ENCODE measurements at regions not wholly inside any gene's neighbourhood (a gene's known extent, or its start where the extent isn't known, plus 50 kb on each side); places are given as distances from the start of the nearest gene placed in this dataset.

GRCh38 chr2:222146488-222146887 lies 152.3 kb downstream of the PAX3 start:
- H3K4me3 ChIP-seq, result no peak overlapping the region
- intact Hi-C loops (cut with DNase I; ENCODE audit: low total_unique reads), result no loop called here
- no peaks in the 10 kb centered on the region for H3K27me3 ChIP-seq (replicated peaks in 1 of 7)
- TF ChIP-seq, protein P1, sequence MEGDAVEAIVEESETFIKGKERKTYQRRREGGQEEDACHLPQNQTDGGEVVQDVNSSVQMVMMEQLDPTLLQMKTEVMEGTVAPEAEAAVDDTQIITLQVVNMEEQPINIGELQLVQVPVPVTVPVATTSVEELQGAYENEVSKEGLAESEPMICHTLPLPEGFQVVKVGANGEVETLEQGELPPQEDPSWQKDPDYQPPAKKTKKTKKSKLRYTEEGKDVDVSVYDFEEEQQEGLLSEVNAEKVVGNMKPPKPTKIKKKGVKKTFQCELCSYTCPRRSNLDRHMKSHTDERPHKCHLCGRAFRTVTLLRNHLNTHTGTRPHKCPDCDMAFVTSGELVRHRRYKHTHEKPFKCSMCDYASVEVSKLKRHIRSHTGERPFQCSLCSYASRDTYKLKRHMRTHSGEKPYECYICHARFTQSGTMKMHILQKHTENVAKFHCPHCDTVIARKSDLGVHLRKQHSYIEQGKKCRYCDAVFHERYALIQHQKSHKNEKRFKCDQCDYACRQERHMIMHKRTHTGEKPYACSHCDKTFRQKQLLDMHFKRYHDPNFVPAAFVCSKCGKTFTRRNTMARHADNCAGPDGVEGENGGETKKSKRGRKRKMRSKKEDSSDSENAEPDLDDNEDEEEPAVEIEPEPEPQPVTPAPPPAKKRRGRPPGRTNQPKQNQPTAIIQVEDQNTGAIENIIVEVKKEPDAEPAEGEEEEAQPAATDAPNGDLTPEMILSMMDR (IDR thresholded peaks at IDR 0.05 in 8 of 11, conservative IDR thresholded peaks at IDR 0.05 in 3 of 11), result no peak
- TF ChIP-seq POLR2AphosphoS5 (IDR thresholded peaks at IDR 0.05), result no peak
- TF ChIP-seq POLR2A (IDR thresholded peaks at IDR 0.05), result no peak
- H3K4me1 ChIP-seq, result no peaks in the 10 kb centered on the region
- H3K36me3 ChIP-seq, result no peaks in the 10 kb centered on the region
- H3K9me3 ChIP-seq, result peaks cover 0 to 9% (median 6%) of the 10 kb centered on the region in 8 donors
- H3K27ac ChIP-seq, result no peak overlapping the region
- WGBS, 5 donors, result 62 to 75% (median 68%) methylated on average over 3 of the region's 3 CpGs
- DNase-seq, result no peak

DNA sequence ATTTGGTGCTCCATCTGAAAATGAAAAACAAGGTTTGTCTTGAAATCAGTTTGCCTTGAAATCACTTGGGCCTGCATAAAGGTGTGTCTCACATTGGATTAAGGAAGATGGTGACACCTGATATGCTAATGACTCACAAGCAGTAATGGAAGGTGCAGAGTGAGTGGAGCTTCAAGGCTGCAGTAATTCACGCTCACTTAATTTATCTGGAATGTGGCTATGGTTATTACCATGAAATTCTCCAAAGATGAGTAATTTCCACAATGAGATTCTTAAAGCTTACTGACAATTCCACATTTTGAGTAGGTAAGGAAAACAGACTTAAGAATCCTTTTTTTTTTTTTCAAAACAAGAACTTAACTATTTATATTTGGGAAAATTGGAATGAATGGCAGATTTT lies 156.8 kb downstream of the PAX3 start:
- TF ChIP-seq POLR2A (IDR thresholded peaks at IDR 0.05) (no peak), POLR2AphosphoS5 (IDR thresholded peaks at IDR 0.05) (no peak)
- TF ChIP-seq, protein P1 (IDR thresholded peaks at IDR 0.05 in 8 of 11, conservative IDR thresholded peaks at IDR 0.05 in 3 of 11), result no peak
- intact Hi-C loops (cut with DNase I; ENCODE audit: low total_unique reads), result no loop called here

GRCh38 chr2:222136106-222136630 lies 162.6 kb downstream of the PAX3 start:
- TF ChIP-seq, protein P1 (IDR thresholded peaks at IDR 0.05 in 8 of 11, conservative IDR thresholded peaks at IDR 0.05 in 3 of 11), result no peak
- no peak for TF ChIP-seq POLR2A (IDR thresholded peaks at IDR 0.05)
- TF ChIP-seq POLR2AphosphoS5 (IDR thresholded peaks at IDR 0.05), result no peak
- peaks cover 0 to 20% (median 6%) of the 10 kb centered on the region in 8 donors for H3K9me3 ChIP-seq
- H3K4me1 ChIP-seq, result no peaks in the 10 kb centered on the region
- intact Hi-C loops (cut with DNase I; ENCODE audit: low total_unique reads), result no loop called here
- no peak for DNase-seq
- WGBS, 5 donors, result 67 to 93% (median 81%) methylated on average over 5 of the region's 5 CpGs
- H3K36me3 ChIP-seq, result no peaks in the 10 kb centered on the region
- no peak overlapping the region for H3K4me3 ChIP-seq
- no peak overlapping the region for H3K27ac ChIP-seq
- no peaks in the 10 kb centered on the region for H3K27me3 ChIP-seq (replicated peaks in 1 of 7)

More for the DNA sequence above, 156.8 kb downstream of the PAX3 start:
- no peak overlapping the region for H3K4me3 ChIP-seq
- no peaks in the 10 kb centered on the region for H3K27me3 ChIP-seq (replicated peaks in 1 of 7)
- H3K36me3 ChIP-seq, result no peaks in the 10 kb centered on the region
- no peak overlapping the region for H3K27ac ChIP-seq
- DNase-seq, result no peak
- H3K9me3 ChIP-seq, result peaks cover 0 to 11% (median 3%) of the 10 kb centered on the region in 8 donors
- H3K4me1 ChIP-seq, result no peaks in the 10 kb centered on the region
- 81 to 95% (median 84%) methylated on average over 1 of the region's 1 CpG for WGBS, 5 donors

- 81 to 87% (median 86%) methylated on average over 1 of the region's 1 CpG for WGBS, 5 donors
- H3K36me3 ChIP-seq, result no peaks in the 10 kb centered on the region
- no peak for DNase-seq
- peaks cover 0 to 20% (median 6%) of the 10 kb centered on the region in 8 donors for H3K9me3 ChIP-seq
- H3K27me3 ChIP-seq (replicated peaks in 1 of 7), result no peaks in the 10 kb centered on the region
- intact Hi-C loops (cut with DNase I; ENCODE audit: low total_unique reads), result no loop called here
- H3K4me1 ChIP-seq, result no peaks in the 10 kb centered on the region
- no peak overlapping the region for H3K27ac ChIP-seq
- H3K4me3 ChIP-seq, result no peak overlapping the region
- TF ChIP-seq, protein P1 (IDR thresholded peaks at IDR 0.05 in 8 of 11, conservative IDR thresholded peaks at IDR 0.05 in 3 of 11), result no peak
- TF ChIP-seq POLR2AphosphoS5 (IDR thresholded peaks at IDR 0.05) (no peak), POLR2A (IDR thresholded peaks at IDR 0.05) (no peak)
These were observed 164.1 kb downstream of the PAX3 start for GRCh38 chr2:222134654-222135053.
